Neural cell (in vitro differentiated cells): ENCODE measurements at regions not wholly inside any gene's neighbourhood (a gene's known extent, or its start where the extent isn't known, plus 50 kb on each side); places are given as distances from the start of the nearest gene placed in this dataset.

Experiments
- H2AFZ ChIP-seq: fragments of 200-600, 300-800 bp; sonication (generic), shearing (Covaris generic); 2 replicates; pipeline ENCODE4 v1.6.0; 2014; ENCODE audit warnings: low read depth, mild to moderate bottlenecking, antibody characterized with exemption, low read length, moderate library complexity
- H3F3A ChIP-seq: fragments of 200-600 bp; shearing (Covaris generic); 2 replicates; pipeline ENCODE4 v1.6.1; 2016; ENCODE audit warnings: mild to moderate bottlenecking, moderate library complexity, mixed read lengths, antibody characterized with exemption, low read length; ENCODE audit not compliant: insufficient read depth, poor library complexity, severe bottlenecking
- H3K27ac ChIP-seq: fragments of 200-600, 300-800 bp; sonication (generic), shearing (Covaris generic); 2 replicates; pipeline ENCODE4 v1.5.1; 2014; ENCODE audit warnings: mild to moderate bottlenecking, low read length, moderate library complexity
- H3K27me3 ChIP-seq: fragments of 300-800, 200-600 bp; sonication (generic), shearing (Covaris generic); 2 replicates; pipeline ENCODE4 v1.6.0; 2014; ENCODE audit warnings: mild to moderate bottlenecking, low read depth, low read length, moderate library complexity; ENCODE audit not compliant: insufficient read depth
- H3K36me3 ChIP-seq: fragments of 300-800, 200-600 bp; sonication (generic), shearing (Covaris generic); 2 replicates; pipeline ENCODE4 v1.5.1; 2014; ENCODE audit warnings: mild to moderate bottlenecking, antibody characterized with exemption, low read length, moderate library complexity; ENCODE audit not compliant: insufficient read depth
- H3K4me2 ChIP-seq: fragments of 300-800, 200-600 bp; sonication (generic), shearing (Covaris generic); 2 replicates; pipeline ENCODE4 v1.6.0; 2014; ENCODE audit warnings: mild to moderate bottlenecking, low read length
- H3K4me3 ChIP-seq: fragments of 300-800, 200-600 bp; sonication (generic), shearing (Covaris generic); 2 replicates; pipeline ENCODE4 v1.5.1; 2014; ENCODE audit warnings: mild to moderate bottlenecking, low read length, moderate library complexity
- H3K79me2 ChIP-seq: fragments of 200-600 bp; shearing (Covaris generic); replicated peaks from 2 replicates; pipeline ENCODE4 v1.6.0; 2014; ENCODE audit warnings: mild to moderate bottlenecking, low read length, moderate library complexity; ENCODE audit not compliant: insufficient read depth
- H3K9ac ChIP-seq: fragments of 300-800, 200-600 bp; sonication (generic), shearing (Covaris generic); 2 replicates; pipeline ENCODE4 v1.6.1; 2016; ENCODE audit warnings: mild to moderate bottlenecking, low read length, mixed read lengths
- H3K9me2 ChIP-seq: fragments of 200-600 bp; shearing (Covaris generic); 2 replicates; pipeline ENCODE4 v1.6.1; 2016; ENCODE audit warnings: mild to moderate bottlenecking, low read length, mixed read lengths; ENCODE audit not compliant: insufficient read depth
- H3K9me3 ChIP-seq: fragments of 200-600, 300-800 bp; sonication (generic), shearing (Covaris generic); 2 replicates; pipeline ENCODE4 v1.6.1; 2016; ENCODE audit warnings: mild to moderate bottlenecking, mixed run types, low read length, moderate library complexity, mixed read lengths
- H4K20me1 ChIP-seq: fragments of 200-600 bp; shearing (Covaris generic); 2 replicates; pipeline ENCODE4 v1.6.1; 2016; ENCODE audit warnings: mild to moderate bottlenecking, mixed run types; ENCODE audit not compliant: insufficient read depth
- EP300 ChIP-seq: fragments of 450-650 bp; conservative IDR thresholded peaks from 2 replicates; pipeline ENCODE4 v1.6.1; 2014; ENCODE audit warnings: antibody characterized with exemption, mild to moderate bottlenecking, moderate library complexity; ENCODE audit not compliant: poor library complexity, severe bottlenecking
- EZH2 ChIP-seq: fragments of 200-600, 300-800 bp; shearing (Covaris generic), sonication (generic); IDR thresholded peaks from 2 replicates; pipeline ENCODE4 v1.6.1; 2014; ENCODE audit warnings: antibody characterized with exemption, low read length, borderline replicate concordance, mild to moderate bottlenecking; ENCODE audit not compliant: insufficient read depth, poor library complexity, severe bottlenecking
- MXI1 ChIP-seq: fragments of 450-650 bp; conservative IDR thresholded peaks from 2 replicates; pipeline ENCODE4 v1.6.1; 2014; ENCODE audit warnings: antibody characterized with exemption, mild to moderate bottlenecking; ENCODE audit not compliant: poor library complexity, severe bottlenecking
- POLR2AphosphoS5 ChIP-seq: IDR thresholded peaks from 2 replicates; pipeline ENCODE4 v1.6.1; 2012
- RAD21 ChIP-seq: fragments of 450-650 bp; conservative IDR thresholded peaks from 2 replicates; pipeline ENCODE4 v1.6.1; 2014; ENCODE audit warnings: antibody characterized with exemption, mild to moderate bottlenecking, moderate library complexity
- SMC3 ChIP-seq: fragments of 450-650 bp; conservative IDR thresholded peaks from 2 replicates; pipeline ENCODE4 v1.6.1; 2014; ENCODE audit warnings: antibody characterized with exemption, mild to moderate bottlenecking, moderate library complexity; ENCODE audit not compliant: poor library complexity
- TAF1 ChIP-seq: IDR thresholded peaks from 2 replicates; pipeline ENCODE4 v1.6.1; 2012; ENCODE audit warnings: low read depth
- TF ChIP-seq, protein P1 (sequence below): IDR thresholded peaks from 2 replicates; pipeline ENCODE4 v1.6.1; 2012; ENCODE audit warnings: borderline replicate concordance
- TF ChIP-seq, protein P2 (sequence below): fragments of 450-650 bp; IDR thresholded peaks from 2 replicates; pipeline ENCODE4 v1.5.1; 2014; ENCODE audit warnings: antibody characterized with exemption, mild to moderate bottlenecking, moderate library complexity; ENCODE audit not compliant: poor library complexity, severe bottlenecking

GRCh38 chr3:84439476-84439875 is 519.3 kb upstream of the CADM2 start:
- H3K4me2 ChIP-seq = no peak overlapping the region
- H4K20me1 ChIP-seq = no peaks in the 10 kb centered on the region
- H3K9ac ChIP-seq = no peak overlapping the region
- no peaks in the 10 kb centered on the region for H3K27me3 ChIP-seq
- no peak overlapping the region for H3K27ac ChIP-seq
- H2AFZ ChIP-seq = no peak overlapping the region
- no peak overlapping the region for H3K4me3 ChIP-seq
- H3F3A ChIP-seq = no peaks in the 10 kb centered on the region
- H3K9me2 ChIP-seq = no peaks in the 10 kb centered on the region
- no peaks in the 10 kb centered on the region for H3K9me3 ChIP-seq
- no peaks in the 10 kb centered on the region for H3K79me2 ChIP-seq
- H3K36me3 ChIP-seq = no peaks in the 10 kb centered on the region
- no peak for TF ChIP-seq TAF1
- no peak for TF ChIP-seq POLR2AphosphoS5
- no peak for TF ChIP-seq EP300
- TF ChIP-seq, protein P1, sequence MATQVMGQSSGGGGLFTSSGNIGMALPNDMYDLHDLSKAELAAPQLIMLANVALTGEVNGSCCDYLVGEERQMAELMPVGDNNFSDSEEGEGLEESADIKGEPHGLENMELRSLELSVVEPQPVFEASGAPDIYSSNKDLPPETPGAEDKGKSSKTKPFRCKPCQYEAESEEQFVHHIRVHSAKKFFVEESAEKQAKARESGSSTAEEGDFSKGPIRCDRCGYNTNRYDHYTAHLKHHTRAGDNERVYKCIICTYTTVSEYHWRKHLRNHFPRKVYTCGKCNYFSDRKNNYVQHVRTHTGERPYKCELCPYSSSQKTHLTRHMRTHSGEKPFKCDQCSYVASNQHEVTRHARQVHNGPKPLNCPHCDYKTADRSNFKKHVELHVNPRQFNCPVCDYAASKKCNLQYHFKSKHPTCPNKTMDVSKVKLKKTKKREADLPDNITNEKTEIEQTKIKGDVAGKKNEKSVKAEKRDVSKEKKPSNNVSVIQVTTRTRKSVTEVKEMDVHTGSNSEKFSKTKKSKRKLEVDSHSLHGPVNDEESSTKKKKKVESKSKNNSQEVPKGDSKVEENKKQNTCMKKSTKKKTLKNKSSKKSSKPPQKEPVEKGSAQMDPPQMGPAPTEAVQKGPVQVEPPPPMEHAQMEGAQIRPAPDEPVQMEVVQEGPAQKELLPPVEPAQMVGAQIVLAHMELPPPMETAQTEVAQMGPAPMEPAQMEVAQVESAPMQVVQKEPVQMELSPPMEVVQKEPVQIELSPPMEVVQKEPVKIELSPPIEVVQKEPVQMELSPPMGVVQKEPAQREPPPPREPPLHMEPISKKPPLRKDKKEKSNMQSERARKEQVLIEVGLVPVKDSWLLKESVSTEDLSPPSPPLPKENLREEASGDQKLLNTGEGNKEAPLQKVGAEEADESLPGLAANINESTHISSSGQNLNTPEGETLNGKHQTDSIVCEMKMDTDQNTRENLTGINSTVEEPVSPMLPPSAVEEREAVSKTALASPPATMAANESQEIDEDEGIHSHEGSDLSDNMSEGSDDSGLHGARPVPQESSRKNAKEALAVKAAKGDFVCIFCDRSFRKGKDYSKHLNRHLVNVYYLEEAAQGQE = no peak
- TF ChIP-seq MXI1 = no peak
- TF ChIP-seq, protein P2, sequence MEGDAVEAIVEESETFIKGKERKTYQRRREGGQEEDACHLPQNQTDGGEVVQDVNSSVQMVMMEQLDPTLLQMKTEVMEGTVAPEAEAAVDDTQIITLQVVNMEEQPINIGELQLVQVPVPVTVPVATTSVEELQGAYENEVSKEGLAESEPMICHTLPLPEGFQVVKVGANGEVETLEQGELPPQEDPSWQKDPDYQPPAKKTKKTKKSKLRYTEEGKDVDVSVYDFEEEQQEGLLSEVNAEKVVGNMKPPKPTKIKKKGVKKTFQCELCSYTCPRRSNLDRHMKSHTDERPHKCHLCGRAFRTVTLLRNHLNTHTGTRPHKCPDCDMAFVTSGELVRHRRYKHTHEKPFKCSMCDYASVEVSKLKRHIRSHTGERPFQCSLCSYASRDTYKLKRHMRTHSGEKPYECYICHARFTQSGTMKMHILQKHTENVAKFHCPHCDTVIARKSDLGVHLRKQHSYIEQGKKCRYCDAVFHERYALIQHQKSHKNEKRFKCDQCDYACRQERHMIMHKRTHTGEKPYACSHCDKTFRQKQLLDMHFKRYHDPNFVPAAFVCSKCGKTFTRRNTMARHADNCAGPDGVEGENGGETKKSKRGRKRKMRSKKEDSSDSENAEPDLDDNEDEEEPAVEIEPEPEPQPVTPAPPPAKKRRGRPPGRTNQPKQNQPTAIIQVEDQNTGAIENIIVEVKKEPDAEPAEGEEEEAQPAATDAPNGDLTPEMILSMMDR = no peak
- no peak for TF ChIP-seq RAD21
- TF ChIP-seq SMC3 = no peak
- no peak for TF ChIP-seq EZH2

DNA sequence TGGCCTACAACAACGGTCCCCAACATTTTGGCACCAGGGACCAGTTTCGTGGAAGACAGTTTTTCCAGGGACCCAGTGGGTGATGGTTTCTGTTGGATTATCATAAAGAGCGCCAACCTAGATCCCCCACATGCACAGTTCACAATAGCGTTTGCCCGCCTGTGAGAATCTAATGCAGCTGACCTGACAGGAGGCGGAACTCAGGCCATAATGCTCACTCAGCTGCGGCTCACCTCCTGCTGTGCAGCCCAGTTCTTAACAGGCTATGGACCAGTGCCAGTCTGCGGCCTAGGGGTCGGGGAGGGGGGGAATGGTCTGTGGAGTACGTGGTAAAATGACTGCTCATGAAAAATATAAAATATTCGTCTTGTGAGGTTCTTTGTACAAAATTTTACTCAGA is 518.5 kb upstream of the CADM2 start:
- Histone ChIP-seq H2AFZ (no peak overlapping the region), H3K79me2 (no peaks in the 10 kb centered on the region), H3K9me2 (no peaks in the 10 kb centered on the region), H3K9me3 (no peaks in the 10 kb centered on the region), H3K9ac (no peak overlapping the region), H3K4me2 (no peak overlapping the region), H3K27ac (no peak overlapping the region), H3F3A (no peaks in the 10 kb centered on the region), H3K36me3 (no peaks in the 10 kb centered on the region), H3K4me3 (no peak overlapping the region), H3K27me3 (no peaks in the 10 kb centered on the region), H4K20me1 (no peaks in the 10 kb centered on the region)
- TF ChIP-seq TAF1 (no peak), SMC3 (no peak), MXI1 (no peak), EZH2 (no peak), EP300 (no peak), POLR2AphosphoS5 (no peak), RAD21 (no peak)
- TF ChIP-seq, protein P2 = no peak
- TF ChIP-seq, protein P1 = no peak
